C4-2B (cell line): ENCODE measurements at regions not wholly inside any gene's neighbourhood (a gene's known extent, or its start where the extent isn't known, plus 50 kb on each side); places are given as distances from the start of the nearest gene placed in this dataset.

ENCODE experiments used
- ZFX ChIP-seq: fragments of 450-650 bp; IDR thresholded peaks from 2 replicates; pipeline ENCODE4 v1.6.1; 2017
- TF ChIP-seq, protein P1 (sequence below): fragments of 450-650 bp; conservative IDR thresholded peaks from 2 replicates; pipeline ENCODE4 v1.5.1; 2017; ENCODE audit warnings: mild to moderate bottlenecking

DNA sequence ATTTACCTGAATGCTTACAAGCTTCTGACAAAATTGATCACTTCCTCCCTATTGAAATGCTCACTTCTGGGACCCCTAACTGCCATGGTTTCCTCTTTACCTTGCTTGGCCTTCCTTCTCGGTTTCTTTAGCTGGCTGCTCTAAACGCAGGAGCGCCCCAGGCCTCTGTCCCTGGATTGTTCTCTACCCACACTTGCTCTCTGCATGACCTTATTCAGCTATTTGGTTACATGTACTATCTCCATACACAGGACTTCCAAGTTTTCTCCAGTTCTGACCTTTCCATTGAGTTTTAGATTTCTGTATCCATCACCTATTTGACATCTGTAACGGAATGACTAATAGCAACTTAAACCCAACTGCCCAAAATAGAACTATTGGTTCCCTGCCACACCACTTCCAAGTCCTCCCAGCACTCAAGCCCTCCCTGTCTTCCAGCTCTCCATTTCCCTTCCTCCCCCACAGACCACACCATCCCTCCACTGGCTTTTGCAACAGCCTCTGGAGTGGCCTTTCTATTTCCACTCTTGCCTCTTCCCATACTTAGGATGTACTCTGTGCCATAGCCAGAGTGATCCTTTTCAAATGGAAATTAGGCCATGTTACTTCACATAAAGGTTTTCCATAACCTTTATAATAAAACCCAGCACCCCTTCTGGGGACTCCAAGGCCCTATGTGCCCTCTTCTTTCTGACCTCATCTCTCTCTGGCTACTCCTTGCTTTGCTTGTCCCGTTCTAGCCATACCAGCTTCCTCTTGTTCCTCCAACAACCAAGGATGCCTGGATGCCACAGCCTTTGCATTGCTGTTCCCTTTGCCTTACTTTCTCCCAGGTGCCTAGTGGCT is 202.2 kb downstream of the AEBP2 start:
- TF ChIP-seq, protein P1, sequence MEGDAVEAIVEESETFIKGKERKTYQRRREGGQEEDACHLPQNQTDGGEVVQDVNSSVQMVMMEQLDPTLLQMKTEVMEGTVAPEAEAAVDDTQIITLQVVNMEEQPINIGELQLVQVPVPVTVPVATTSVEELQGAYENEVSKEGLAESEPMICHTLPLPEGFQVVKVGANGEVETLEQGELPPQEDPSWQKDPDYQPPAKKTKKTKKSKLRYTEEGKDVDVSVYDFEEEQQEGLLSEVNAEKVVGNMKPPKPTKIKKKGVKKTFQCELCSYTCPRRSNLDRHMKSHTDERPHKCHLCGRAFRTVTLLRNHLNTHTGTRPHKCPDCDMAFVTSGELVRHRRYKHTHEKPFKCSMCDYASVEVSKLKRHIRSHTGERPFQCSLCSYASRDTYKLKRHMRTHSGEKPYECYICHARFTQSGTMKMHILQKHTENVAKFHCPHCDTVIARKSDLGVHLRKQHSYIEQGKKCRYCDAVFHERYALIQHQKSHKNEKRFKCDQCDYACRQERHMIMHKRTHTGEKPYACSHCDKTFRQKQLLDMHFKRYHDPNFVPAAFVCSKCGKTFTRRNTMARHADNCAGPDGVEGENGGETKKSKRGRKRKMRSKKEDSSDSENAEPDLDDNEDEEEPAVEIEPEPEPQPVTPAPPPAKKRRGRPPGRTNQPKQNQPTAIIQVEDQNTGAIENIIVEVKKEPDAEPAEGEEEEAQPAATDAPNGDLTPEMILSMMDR = no peak
- TF ChIP-seq ZFX = no peak
